Adrenal gland (tissue), 9 donors: ENCODE measurements at regions not wholly inside any gene's neighbourhood (a gene's known extent, or its start where the extent isn't known, plus 50 kb on each side); places are given as distances from the start of the nearest gene placed in this dataset.

Experiments
- DNase-seq, 7 donors: peaks; one replicate each; pipeline ENCODE4 v3.0.0-alpha.2; 2019 to 2020
- H3K27ac ChIP-seq, 5 donors: fragments of 200-600 bp; sonication (generic) in 4 of 5; 1 replicate in 3 of 5; 2 replicates in 2 of 5; pipeline versions ENCODE4 v1.5.1 to v1.8.0; 2016 to 2020; ENCODE audit warnings: mild to moderate bottlenecking in 1 of 5
- H3K27me3 ChIP-seq: fragments of 200-600 bp; 2 replicates; pipeline ENCODE4 v1.8.0; 2021
- H3K36me3 ChIP-seq, 2 donors: fragments of 200-600 bp; replicated peaks in 1 of 2; 1 replicate in 1 of 2; 2 replicates in 1 of 2; pipeline versions ENCODE4 v1.5.1 to v1.8.0; 2018 to 2022
- H3K4me1 ChIP-seq, 2 donors: fragments of 200-600 bp; replicated peaks in 1 of 2; 1 replicate in 1 of 2; 2 replicates in 1 of 2; pipeline versions ENCODE4 v1.5.1 to v1.8.0; 2018 to 2021
- H3K4me3 ChIP-seq, 4 donors: fragments of 200-600 bp; sonication (generic) in 3 of 4; one replicate each; pipeline ENCODE4 v1.5.1; 2016 to 2018
- H3K9me3 ChIP-seq, 3 donors: fragments of 200-600 bp; sonication (generic) in 1 of 3; replicated peaks in 1 of 3; 1 replicate in 2 of 3; 2 replicates in 1 of 3; pipeline versions ENCODE4 v1.5.1 to v1.8.0; 2016 to 2021
- CTCF ChIP-seq, 6 experiments: fragments of 450-650 bp in 4 of 6; fragments of 200-600 bp in 2 of 6; sonication (generic) in 1 of 6; IDR thresholded peaks; 1 replicate in 5 of 6; 2 replicates in 1 of 6; pipeline versions ENCODE4 v1.5.1 to v1.8.0; 2016 to 2021; ENCODE audit warnings: antibody characterized with exemption in 6 of 6, mild to moderate bottlenecking in 2 of 6, moderate library complexity in 1 of 6
- POLR2A ChIP-seq, 2 donors: fragments of 450-650 bp; IDR thresholded peaks; one replicate each; pipeline ENCODE4 v1.6.1; 2017; ENCODE audit warnings: antibody characterized with exemption in 2 of 2, mild to moderate bottlenecking in 2 of 2, moderate library complexity in 1 of 2
- WGBS, 4 donors: extraction: QIAGEN DNeasy Blood & Tissue Kit in 2 of 4; methylation state at CpG; one replicate each; pipeline versions ENCODE4 v1.1.5 to v1.1.7; 2013 to 2017; 5-methylcytosine and 5-hydroxymethylcytosine counted together
- intact Hi-C, 2 donors: fragments of 100-400 bp; cut with DNase I; formaldehyde crosslinking; loops; one replicate each; pipeline versions ENCODE4 v1.14.1 to v1.15.0; 2022 to 2023
- donor health status: healthy with polysubstance abuse.
- donor health status: Bipolar disorder and iron deficiency.
- donor health status: DM: yes; HTN: yes; CAD: no.
- donor health status: DM: no; HTN: no; CAD: no.
- donor health status: DM: no; HTN: no; CAD: no.

GRCh38 chr16:7037495-7037894, 295.1 kb upstream of the RBFOX1 start:
- no peak for DNase-seq

GRCh38 chr16:7031031-7031430, 301.6 kb upstream of the RBFOX1 start:
- no peaks in the 10 kb centered on the region for H3K4me1 ChIP-seq
- H3K27ac ChIP-seq, result no peak overlapping the region
- 76 to 84% (median 80%) methylated on average over 2 of the region's 2 CpGs for WGBS, 4 donors
- no peaks in the 10 kb centered on the region for H3K27me3 ChIP-seq
- intact Hi-C loops, result no loop called here
- no peaks in the 10 kb centered on the region for H3K9me3 ChIP-seq
- DNase-seq, result no peak
- H3K36me3 ChIP-seq, result no peaks in the 10 kb centered on the region
- no peak overlapping the region for H3K4me3 ChIP-seq
- TF ChIP-seq CTCF (IDR thresholded peaks at IDR 0.05), result no peak
- no peak for TF ChIP-seq POLR2A (IDR thresholded peaks at IDR 0.05)

More at GRCh38 chr16:7037495-7037894, 295.1 kb upstream of the RBFOX1 start:
- TF ChIP-seq CTCF (IDR thresholded peaks at IDR 0.05), result no peak
- no peak for TF ChIP-seq POLR2A (IDR thresholded peaks at IDR 0.05)
- H3K27me3 ChIP-seq, result no peaks in the 10 kb centered on the region
- H3K4me3 ChIP-seq, result no peak overlapping the region
- H3K36me3 ChIP-seq, result no peaks in the 10 kb centered on the region
- H3K9me3 ChIP-seq, result no peaks in the 10 kb centered on the region
- 62 to 73% (median 68%) methylated on average over 4 of the region's 4 CpGs for WGBS, 4 donors
- intact Hi-C loops, result no loop called here
- H3K4me1 ChIP-seq, result no peaks in the 10 kb centered on the region
- no peak overlapping the region for H3K27ac ChIP-seq

GRCh38 chr16:7027401-7027800, 305.2 kb upstream of the RBFOX1 start:
- intact Hi-C loops, result loop anchor here in 1 of 2 donors (5.0 kb wide), 1 partner anchor 1145 kb away; no protein-coding TSS in a partner anchor
- TF ChIP-seq POLR2A (IDR thresholded peaks at IDR 0.05), result no peak
- no peak for TF ChIP-seq CTCF (IDR thresholded peaks at IDR 0.05)

GRCh38 chr16:7026639-7027038, 306.0 kb upstream of the RBFOX1 start:
- Histone ChIP-seq H3K4me3 (no peak overlapping the region), H3K9me3 (no peaks in the 10 kb centered on the region), H3K27ac (no peak overlapping the region), H3K36me3 (no peaks in the 10 kb centered on the region), H3K4me1 (no peaks in the 10 kb centered on the region), H3K27me3 (no peaks in the 10 kb centered on the region)
- DNase-seq, result no peak
- WGBS, 4 donors, result 64 to 78% (median 73%) methylated on average over 2 to 6 of the region's 6 CpGs
- intact Hi-C loops, result loop anchor here in 1 of 2 donors (5.0 kb wide), 1 partner anchor 1146 kb away; no protein-coding TSS in a partner anchor
- TF ChIP-seq POLR2A (IDR thresholded peaks at IDR 0.05) (no peak), CTCF (IDR thresholded peaks at IDR 0.05) (no peak)

More at GRCh38 chr16:7027401-7027800, 305.2 kb upstream of the RBFOX1 start:
- Histone ChIP-seq H3K4me1 (no peaks in the 10 kb centered on the region), H3K9me3 (no peaks in the 10 kb centered on the region), H3K27me3 (no peaks in the 10 kb centered on the region), H3K27ac (no peak overlapping the region), H3K36me3 (no peaks in the 10 kb centered on the region), H3K4me3 (no peak overlapping the region)
- no peak for DNase-seq
